Fibroblast of lung (primary cell): ENCODE measurements at regions not wholly inside any gene's neighbourhood (a gene's known extent, or its start where the extent isn't known, plus 50 kb on each side); places are given as distances from the start of the nearest gene placed in this dataset.

Experiments
- DNase-seq, 2 donors: peaks; one replicate each; pipeline versions ENCODE4 v3.0.0 to v3.0.0-alpha.2; 2010; ENCODE audit warnings: low read depth in 2 of 2
- H2AFZ ChIP-seq: 2 replicates; pipeline ENCODE4 v1.5.1; 2012; ENCODE audit warnings: low read length, control low read depth, inconsistent platforms
- H3K27ac ChIP-seq: 2 replicates; pipeline ENCODE4 v1.5.1; 2011; ENCODE audit warnings: low read length, control low read depth; ENCODE audit not compliant: insufficient read depth
- H3K27me3 ChIP-seq: 2 replicates; pipeline ENCODE4 v1.5.1; 2011; ENCODE audit warnings: mild to moderate bottlenecking, low read length; ENCODE audit not compliant: control insufficient read depth, insufficient read depth
- H3K36me3 ChIP-seq: 2 replicates; pipeline ENCODE4 v1.5.1; 2011; ENCODE audit warnings: low read length; ENCODE audit not compliant: control insufficient read depth, insufficient read depth
- H3K4me1 ChIP-seq: 2 replicates; pipeline ENCODE4 v1.5.1; 2011; ENCODE audit warnings: low read length; ENCODE audit not compliant: control insufficient read depth, insufficient read depth; ENCODE audit errors: extremely low read depth
- H3K4me2 ChIP-seq: 2 replicates; pipeline ENCODE4 v1.5.1; 2011; ENCODE audit warnings: low read length, control low read depth; ENCODE audit not compliant: insufficient read depth; ENCODE audit errors: extremely low read depth
- H3K4me3 ChIP-seq, 4 experiments: fragments of 200-600 bp in 1 of 4; sonication (generic) in 1 of 4; replicated peaks in 1 of 4; 2 replicates each; pipeline ENCODE4 v1.5.1; 2011 to 2016; ENCODE audit warnings: low read length in 4 of 4, low read depth in 3 of 4, mild to moderate bottlenecking in 3 of 4, control low read depth in 2 of 4, inconsistent platforms in 1 of 4, mixed read lengths in 1 of 4; ENCODE audit not compliant: insufficient read depth in 1 of 4; ENCODE audit errors: control extremely low read depth in 1 of 4
- H3K79me2 ChIP-seq: 2 replicates; pipeline ENCODE4 v1.5.1; 2012; ENCODE audit warnings: mild to moderate bottlenecking, low read length, inconsistent platforms; ENCODE audit not compliant: control insufficient read depth, insufficient read depth
- H3K9ac ChIP-seq: 2 replicates; pipeline ENCODE4 v1.5.1; 2011; ENCODE audit warnings: mild to moderate bottlenecking, low read length, control low read depth; ENCODE audit not compliant: insufficient read depth
- H3K9me3 ChIP-seq: 2 replicates; pipeline ENCODE4 v1.5.1; 2012; ENCODE audit warnings: low read depth, low read length; ENCODE audit not compliant: control insufficient read depth, insufficient read depth
- H4K20me1 ChIP-seq: 2 replicates; pipeline ENCODE4 v1.5.1; 2011; ENCODE audit warnings: low read length; ENCODE audit not compliant: control insufficient read depth, insufficient read depth; ENCODE audit errors: extremely low read depth
- EZH2 ChIP-seq: IDR thresholded peaks from 2 replicates; pipeline ENCODE4 v1.5.1; 2012; ENCODE audit warnings: low read length, control low read depth, mild to moderate bottlenecking; ENCODE audit errors: missing control alignments
- TF ChIP-seq, protein P1 (sequence below), 2 donors: IDR thresholded peaks in 1 of 2; conservative IDR thresholded peaks in 1 of 2; 1 replicate in 1 of 2; 2 replicates in 1 of 2; pipeline ENCODE4 v1.5.1; 2011 to 2012; ENCODE audit warnings: low read length in 2 of 2, control low read depth in 1 of 2, inconsistent platforms in 1 of 2, low read depth in 1 of 2, mild to moderate bottlenecking in 1 of 2

DNA sequence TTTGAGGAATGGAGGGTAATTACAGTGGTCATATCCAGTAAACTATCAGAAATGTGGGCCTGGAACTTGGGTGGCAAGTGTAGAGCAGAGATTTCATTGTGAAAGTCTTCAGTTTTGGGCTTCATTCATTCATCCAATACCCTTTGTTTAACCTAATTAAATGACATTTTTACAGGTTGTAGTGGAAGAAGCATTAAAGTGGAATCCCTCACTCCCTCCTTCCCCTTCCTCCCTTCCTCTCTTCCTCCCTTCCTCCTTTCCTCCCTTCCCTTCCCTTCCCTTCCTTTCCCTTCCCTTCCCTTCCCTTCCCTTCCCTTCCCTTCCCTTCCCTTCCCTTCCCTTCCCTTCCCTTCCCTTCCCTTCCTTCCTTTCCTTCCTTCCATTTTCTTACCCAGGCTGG, 219.3 kb downstream of the PDCD6IP start:
- TF ChIP-seq, protein P1, sequence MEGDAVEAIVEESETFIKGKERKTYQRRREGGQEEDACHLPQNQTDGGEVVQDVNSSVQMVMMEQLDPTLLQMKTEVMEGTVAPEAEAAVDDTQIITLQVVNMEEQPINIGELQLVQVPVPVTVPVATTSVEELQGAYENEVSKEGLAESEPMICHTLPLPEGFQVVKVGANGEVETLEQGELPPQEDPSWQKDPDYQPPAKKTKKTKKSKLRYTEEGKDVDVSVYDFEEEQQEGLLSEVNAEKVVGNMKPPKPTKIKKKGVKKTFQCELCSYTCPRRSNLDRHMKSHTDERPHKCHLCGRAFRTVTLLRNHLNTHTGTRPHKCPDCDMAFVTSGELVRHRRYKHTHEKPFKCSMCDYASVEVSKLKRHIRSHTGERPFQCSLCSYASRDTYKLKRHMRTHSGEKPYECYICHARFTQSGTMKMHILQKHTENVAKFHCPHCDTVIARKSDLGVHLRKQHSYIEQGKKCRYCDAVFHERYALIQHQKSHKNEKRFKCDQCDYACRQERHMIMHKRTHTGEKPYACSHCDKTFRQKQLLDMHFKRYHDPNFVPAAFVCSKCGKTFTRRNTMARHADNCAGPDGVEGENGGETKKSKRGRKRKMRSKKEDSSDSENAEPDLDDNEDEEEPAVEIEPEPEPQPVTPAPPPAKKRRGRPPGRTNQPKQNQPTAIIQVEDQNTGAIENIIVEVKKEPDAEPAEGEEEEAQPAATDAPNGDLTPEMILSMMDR (conservative IDR thresholded peaks at IDR 0.05 in 1 of 2, IDR thresholded peaks at IDR 0.05 in 1 of 2; ENCODE audit: low read depth in 1 of 2, low read length in 2 of 2), result no peak
- no peak for TF ChIP-seq EZH2
- DNase-seq, result no peak
- H3K9me3 ChIP-seq, result no peaks in the 10 kb centered on the region

DNA sequence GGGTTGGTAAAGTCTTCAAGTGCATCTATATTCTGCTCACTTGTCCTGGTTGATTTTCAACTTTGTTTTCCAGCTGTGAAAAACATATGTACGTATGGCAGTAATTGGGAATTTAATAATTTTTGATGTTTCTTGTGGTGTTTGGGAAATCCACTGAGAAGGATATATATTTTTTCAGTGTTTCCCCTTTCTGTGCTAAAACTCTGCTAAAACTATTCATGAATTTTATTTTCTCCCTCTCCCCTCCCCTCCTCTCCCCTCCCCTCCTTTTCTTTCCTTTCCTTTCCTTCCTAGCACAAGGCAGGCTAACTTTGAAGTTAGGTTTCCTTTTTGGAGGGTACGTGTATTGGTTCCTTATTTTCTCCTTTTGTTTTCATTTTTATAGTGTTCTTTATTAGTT, 220.7 kb downstream of the PDCD6IP start:
- TF ChIP-seq EZH2, result no peak
- TF ChIP-seq, protein P1 (conservative IDR thresholded peaks at IDR 0.05 in 1 of 2, IDR thresholded peaks at IDR 0.05 in 1 of 2; ENCODE audit: low read depth in 1 of 2, low read length in 2 of 2), result no peak
- Histone ChIP-seq H3K27me3 (no peaks in the 10 kb centered on the region), H3K79me2 (no peaks in the 10 kb centered on the region), H2AFZ (no peak overlapping the region), H3K4me2 (no peak overlapping the region), H3K9me3 (no peaks in the 10 kb centered on the region), H3K4me3 (no peak overlapping the region), H4K20me1 (no peaks in the 10 kb centered on the region), H3K36me3 (no peaks in the 10 kb centered on the region), H3K9ac (no peak overlapping the region), H3K4me1 (no peaks in the 10 kb centered on the region), H3K27ac (no peak overlapping the region)
- no peak for DNase-seq

More for the DNA sequence above, 219.3 kb downstream of the PDCD6IP start:
- H3K27ac ChIP-seq, result no peak overlapping the region
- no peaks in the 10 kb centered on the region for H4K20me1 ChIP-seq
- H3K4me3 ChIP-seq, result no peak overlapping the region
- no peak overlapping the region for H2AFZ ChIP-seq
- H3K79me2 ChIP-seq, result no peaks in the 10 kb centered on the region
- no peaks in the 10 kb centered on the region for H3K4me1 ChIP-seq
- no peak overlapping the region for H3K9ac ChIP-seq
- H3K27me3 ChIP-seq, result no peaks in the 10 kb centered on the region
- no peak overlapping the region for H3K4me2 ChIP-seq
- no peaks in the 10 kb centered on the region for H3K36me3 ChIP-seq

DNA sequence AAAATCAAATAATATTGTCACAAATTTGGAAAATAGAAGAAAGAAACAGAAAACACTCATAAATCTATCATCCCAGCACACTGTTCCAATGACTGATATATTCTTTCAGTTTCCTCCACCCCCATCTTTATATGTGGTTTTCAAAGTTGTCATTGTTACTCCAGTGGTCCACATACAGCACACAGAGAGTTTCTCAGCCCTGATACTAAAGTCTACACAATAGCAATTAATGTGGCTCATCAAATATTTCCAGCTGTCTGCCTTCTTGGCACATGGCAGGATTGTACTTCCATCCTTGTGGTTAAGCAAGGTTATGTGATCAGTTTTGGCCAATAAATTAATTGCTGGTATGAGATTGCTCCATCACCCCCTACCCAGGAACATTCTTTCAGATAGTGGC, 221.7 kb downstream of the PDCD6IP start:
- Histone ChIP-seq H3K9me3 (no peaks in the 10 kb centered on the region), H3K79me2 (no peaks in the 10 kb centered on the region), H3K27me3 (no peaks in the 10 kb centered on the region), H3K4me2 (no peak overlapping the region), H3K4me1 (no peaks in the 10 kb centered on the region), H4K20me1 (no peaks in the 10 kb centered on the region), H3K27ac (no peak overlapping the region), H3K9ac (no peak overlapping the region), H3K36me3 (no peaks in the 10 kb centered on the region), H2AFZ (no peak overlapping the region), H3K4me3 (no peak overlapping the region)
- TF ChIP-seq, protein P1 (conservative IDR thresholded peaks at IDR 0.05 in 1 of 2, IDR thresholded peaks at IDR 0.05 in 1 of 2; ENCODE audit: low read depth in 1 of 2, low read length in 2 of 2), result no peak
- no peak for TF ChIP-seq EZH2
- peak in 1 of 2 donors; percentile 28 for DNase-seq
